Dedifferentiated amniotic fluid mesenchymal stem cell (primary cell): ENCODE measurements at regions not wholly inside any gene's neighbourhood (a gene's known extent, or its start where the extent isn't known, plus 50 kb on each side); places are given as distances from the start of the nearest gene placed in this dataset.
"Not testable (repeated sequence)": the region's sequence is repeated elsewhere in the genome, so short reads cannot be mapped to it uniquely, and the experiment has no call there.

ENCODE experiments used
- DNase-seq: peaks from one replicate; pipeline ENCODE4 v3.0.0-alpha.2; 2016; ENCODE audit errors: extremely low spot score

DNA sequence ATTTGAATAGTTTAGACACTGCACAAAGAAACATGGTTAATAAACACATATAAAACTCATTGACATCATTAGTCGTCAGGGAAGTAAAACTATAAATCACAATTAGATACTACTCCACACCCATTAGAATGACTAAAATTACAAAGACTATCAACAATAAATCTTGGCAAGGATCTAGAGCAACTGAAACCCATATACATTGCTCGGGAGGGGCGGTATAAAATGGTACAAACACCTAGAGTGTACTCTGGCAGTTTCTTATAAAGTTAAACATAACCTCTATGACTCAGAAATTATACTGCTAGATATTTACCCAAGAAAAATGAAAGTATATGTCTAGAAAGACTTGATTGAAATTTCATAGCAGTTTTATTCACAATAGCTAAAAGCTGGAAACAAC, 434.2 kb downstream of the RWDD3 start:
- DNase-seq, result no peak

GRCh38 chr1:95669638-95670037, 435.6 kb downstream of the RWDD3 start:
- DNase-seq, result not testable (repeated sequence)

- DNase-seq, result no peak
Observed at GRCh38 chr1:95671098-95671497, 437.1 kb downstream of the RWDD3 start.

DNA sequence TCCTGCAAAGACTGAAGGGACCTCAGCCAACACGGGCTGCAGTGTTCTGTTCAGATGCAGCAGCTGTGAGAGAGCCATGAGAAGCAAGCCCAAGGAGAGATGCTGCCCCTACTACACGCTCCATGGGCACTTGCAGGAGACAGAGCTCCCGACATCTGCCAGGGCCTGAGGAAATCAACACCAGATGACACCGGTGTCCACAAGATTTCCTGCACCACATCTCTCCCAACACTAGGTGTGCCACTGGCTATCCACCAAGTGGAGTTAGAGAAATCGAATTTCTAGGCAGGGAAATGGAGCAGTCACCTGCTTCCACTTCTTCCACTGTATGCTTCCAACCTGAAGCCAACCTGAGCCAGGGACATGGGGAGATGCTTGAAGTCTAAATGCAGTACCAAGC, 445.3 kb downstream of the RWDD3 start:
- no peak for DNase-seq

- DNase-seq, result no peak
Observed at GRCh38 chr1:95685081-95685480, 451.1 kb downstream of the RWDD3 start.

DNA sequence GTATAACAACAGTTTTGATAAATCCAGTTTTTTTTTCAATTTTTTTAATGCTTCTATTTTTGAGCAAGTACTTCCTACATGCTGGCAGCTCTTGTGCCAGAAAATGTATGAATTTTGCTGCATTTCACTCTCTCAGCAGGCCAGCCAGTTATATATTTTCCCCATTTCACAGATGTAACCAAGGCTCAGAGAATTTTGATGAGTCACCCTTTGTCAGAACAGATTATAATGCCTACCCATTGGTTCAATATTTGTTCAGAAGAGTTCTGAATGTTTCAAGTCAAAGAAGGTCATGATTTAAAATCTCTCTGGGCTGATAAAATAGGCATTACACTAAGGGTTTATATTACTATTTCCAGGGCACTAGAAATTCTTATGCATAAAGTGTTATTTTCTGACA, 452.2 kb downstream of the RWDD3 start:
- DNase-seq, result no peak

DNA sequence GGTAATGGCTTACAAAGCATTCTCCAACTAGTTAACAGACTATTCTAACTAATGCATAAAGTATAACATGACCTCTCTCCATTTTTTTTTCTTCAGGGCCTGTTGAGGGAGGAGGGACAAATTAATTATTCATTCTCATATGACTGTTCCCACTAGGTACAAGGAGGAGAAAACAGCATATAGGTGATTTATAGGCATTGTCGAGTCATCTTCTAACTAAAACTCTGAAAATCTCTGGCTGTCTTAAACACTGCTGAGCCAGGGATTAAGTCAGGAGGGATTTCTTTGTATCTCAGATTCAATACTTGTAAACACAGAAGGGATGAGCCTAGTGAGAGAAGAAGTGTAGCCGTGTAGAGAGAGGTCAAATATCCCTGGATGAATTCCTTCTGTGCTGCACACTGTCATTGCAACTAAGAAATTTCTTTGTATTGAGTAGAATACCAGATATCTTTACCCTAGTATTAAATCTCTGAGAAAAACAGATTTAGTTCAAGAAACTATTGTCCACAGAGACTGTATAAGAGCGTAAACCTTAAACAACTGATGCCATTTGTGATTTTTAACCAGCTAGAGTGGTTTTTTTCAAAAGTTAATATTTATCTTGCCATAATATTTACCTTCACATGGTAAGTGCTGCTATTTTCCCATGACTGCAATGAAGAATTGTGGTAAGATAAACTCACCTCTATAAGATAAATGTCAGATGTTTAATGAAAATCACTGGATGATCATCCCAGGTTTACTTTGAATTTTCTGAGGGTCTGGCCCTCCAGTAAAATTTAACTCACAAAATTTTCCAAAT, 465.3 kb downstream of the RWDD3 start:
- no peak for DNase-seq

DNA sequence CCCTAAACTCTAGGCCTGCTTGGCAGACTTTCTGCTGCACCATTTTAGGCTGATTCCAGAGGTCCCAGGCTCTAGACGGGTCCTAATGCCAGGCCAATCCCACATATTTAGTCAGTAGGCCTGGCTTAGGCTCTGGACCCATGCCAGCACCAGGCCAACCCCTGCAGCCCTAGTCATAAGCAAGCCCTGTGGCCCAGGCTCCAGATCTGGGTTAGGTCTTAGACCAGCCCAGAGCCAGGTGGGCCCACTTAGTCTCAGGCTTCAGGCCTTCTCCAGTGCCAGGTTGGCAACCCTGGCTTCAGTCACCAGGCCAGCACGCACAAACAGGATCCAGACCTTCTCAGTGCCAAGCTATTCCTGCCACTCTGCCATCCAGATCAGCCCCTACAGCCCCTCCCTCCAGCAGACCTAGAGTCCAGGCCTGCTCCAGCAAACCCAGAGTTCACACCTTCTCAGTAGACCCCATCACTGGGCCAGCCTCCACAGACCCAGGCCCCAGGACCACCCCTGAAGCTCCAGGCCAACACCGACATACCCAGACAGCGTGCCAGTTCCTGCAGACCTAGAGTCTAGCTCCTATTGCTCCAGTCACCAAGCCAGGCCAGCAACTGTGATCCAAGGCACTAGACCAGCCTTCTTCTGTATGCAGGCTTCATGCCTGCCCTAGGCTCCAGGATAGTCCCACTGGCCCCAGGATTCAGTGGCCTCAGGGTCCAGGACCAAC, 467.6 kb downstream of the RWDD3 start:
- DNase-seq, result no peak

- DNase-seq, result no peak
Observed at GRCh38 chr1:95703046-95703445, 469.0 kb downstream of the RWDD3 start.

- DNase-seq, result no peak
Observed at GRCh38 chr1:95716097-95716496, 482.1 kb downstream of the RWDD3 start.

- no peak for DNase-seq
Observed at GRCh38 chr1:95716550-95716949, 482.5 kb downstream of the RWDD3 start.

GRCh38 chr1:95723346-95723745, 489.3 kb downstream of the RWDD3 start:
- no peak for DNase-seq

- DNase-seq, result no peak
Observed at GRCh38 chr1:95728841-95729240, 494.8 kb downstream of the RWDD3 start.

DNA sequence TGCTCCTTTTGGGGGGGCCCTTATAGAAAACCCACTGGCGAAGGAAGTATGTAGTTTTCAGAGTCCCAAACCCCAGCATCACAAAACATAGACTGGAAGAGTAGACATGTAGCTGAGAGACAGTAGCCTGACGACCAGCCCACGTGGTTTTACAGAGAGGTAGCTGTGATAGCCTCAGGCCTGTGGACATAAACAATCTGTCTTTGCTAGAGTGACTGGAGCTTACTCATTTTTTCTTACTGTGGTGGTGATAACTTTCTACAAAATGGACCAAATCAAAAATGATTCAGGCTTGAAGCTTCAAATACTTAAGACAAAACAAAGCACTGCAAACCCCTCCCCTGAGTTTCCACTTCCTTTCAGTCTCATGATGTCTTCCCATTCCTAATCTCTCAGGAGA, 497.0 kb downstream of the RWDD3 start:
- no peak for DNase-seq

DNA sequence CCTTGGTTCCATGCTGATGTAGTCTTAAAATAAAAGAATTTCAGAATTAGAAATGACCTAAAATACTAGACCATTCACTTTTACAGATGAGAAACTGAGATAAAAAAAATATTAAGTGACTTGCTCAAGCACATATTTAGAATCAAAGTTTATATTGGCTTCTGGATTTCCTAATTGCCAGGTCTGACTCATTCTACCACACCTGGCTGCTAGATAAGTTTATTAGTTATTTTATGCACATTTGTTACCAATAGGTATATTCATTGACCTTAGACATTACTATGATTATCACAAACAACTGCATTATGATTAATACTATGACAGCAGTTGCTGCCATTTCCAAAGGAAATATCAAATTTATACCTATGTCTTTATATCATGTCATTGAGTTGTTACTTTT, 497.5 kb downstream of the RWDD3 start:
- no peak for DNase-seq

DNA sequence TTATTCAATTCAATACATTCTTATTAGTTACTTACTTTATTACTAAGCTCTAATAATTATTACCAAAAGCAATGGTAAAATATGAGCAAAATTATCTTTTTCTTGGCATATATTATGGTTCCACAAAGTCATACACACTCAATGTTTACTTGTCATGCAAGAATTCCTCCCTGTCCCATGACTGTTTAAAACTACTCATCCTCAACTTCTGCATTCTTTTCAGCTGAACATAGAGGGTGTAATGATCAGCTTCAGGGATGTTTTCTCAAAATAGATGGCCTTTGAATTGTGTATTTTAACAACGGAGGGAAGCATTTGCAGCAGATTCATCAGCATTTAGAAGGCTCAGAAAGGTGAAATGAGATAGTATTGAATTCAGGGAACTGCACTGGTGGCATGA, 499.0 kb downstream of the RWDD3 start:
- no peak for DNase-seq

DNA sequence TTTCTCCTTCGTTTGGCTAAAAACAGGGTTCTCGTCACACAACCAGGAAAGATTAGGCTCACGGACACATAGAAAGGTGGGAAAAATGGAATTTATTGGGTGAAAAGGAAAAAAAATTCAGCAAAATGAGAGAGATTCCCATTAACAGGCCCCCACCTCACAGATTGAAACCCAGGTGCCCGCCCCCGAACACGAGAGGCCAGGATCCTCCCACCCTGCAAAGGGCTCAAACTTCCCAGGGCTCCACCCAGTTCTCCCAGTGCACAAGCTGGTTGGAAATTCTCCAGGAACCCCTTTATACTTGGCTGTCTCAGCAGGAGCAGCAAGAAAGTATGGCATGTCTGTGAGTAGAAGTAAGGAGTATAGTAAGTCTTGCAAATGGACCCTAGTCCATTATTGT, 499.7 kb downstream of the RWDD3 start:
- no peak for DNase-seq

DNA sequence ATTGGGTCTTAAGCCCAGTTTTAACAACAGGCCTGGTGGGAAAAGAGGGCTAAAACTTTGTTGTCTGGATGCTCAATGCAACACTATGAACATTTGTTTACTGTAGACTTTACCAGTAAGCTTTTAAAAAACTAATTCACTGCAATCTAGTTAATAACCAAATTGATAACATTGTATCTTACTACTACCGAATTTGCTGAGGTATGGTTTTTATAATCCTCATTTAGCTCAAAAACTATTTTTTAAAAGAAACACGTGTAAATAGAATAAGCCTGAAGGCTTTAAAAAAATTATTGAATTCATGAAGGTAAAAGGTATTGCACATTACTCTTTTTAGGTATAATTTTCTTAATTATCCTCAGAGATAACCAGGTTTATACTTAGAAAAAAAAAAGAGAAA, 500.6 kb downstream of the RWDD3 start:
- DNase-seq, result no peak

DNA sequence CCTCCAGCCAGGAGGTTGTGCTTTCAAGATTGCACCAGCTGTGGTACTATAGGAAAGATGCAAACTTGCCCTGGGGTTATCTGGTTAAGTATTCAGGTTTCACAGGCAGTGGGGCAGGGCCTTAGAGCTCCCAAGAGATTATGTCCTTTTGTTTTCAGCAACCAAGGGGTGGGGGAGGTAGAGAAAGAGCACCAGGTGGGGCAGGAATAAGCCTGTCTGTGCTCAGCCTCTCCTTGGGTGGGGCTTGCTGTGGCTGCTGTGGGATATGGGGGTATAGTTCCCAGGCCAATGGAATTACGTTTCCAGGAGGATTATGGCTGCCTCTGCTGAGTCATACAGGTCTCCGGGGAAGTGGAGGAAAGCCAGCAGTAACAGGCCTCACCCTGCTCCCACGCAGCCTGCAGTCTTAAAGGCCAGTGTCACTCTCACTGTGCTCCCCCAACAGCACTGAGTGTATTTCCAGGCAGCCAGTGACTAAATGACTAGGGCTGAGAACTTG, 508.6 kb downstream of the RWDD3 start:
- peak; percentile 63 for DNase-seq

- no peak for DNase-seq
Observed at GRCh38 chr1:95744731-95745130, 510.7 kb downstream of the RWDD3 start.

GRCh38 chr1:95752515-95753381, 518.7 kb downstream of the RWDD3 start:
- no peak for DNase-seq

- no peak for DNase-seq
Observed at GRCh38 chr1:95753382-95754016, 519.5 kb downstream of the RWDD3 start.
